ENCODE measurements at regions not wholly inside any gene's neighbourhood (a gene's known extent, or its start where the extent isn't known, plus 50 kb on each side); places are given as distances from the start of the nearest gene placed in this dataset.

GRCh38 chr4:81648576-81649275 is 177.0 kb upstream of the RASGEF1B start:
- TF ChIP-seq EZH2 (IDR thresholded peaks at IDR 0.05; ENCODE audit: borderline replicate concordance, insufficient read depth, low read length, poor library complexity, severe bottlenecking): no peak
- TF ChIP-seq SMC3 (conservative IDR thresholded peaks at IDR 0.05; ENCODE audit: poor library complexity): no peak
